Epidermal melanocyte (primary cell): ENCODE measurements at regions not wholly inside any gene's neighbourhood (a gene's known extent, or its start where the extent isn't known, plus 50 kb on each side); places are given as distances from the start of the nearest gene placed in this dataset.

Experiments
- DNase-seq: peaks from one replicate; pipeline ENCODE4 v3.0.0; 2011; ENCODE audit warnings: low spot score; ENCODE audit not compliant: insufficient read length

DNA sequence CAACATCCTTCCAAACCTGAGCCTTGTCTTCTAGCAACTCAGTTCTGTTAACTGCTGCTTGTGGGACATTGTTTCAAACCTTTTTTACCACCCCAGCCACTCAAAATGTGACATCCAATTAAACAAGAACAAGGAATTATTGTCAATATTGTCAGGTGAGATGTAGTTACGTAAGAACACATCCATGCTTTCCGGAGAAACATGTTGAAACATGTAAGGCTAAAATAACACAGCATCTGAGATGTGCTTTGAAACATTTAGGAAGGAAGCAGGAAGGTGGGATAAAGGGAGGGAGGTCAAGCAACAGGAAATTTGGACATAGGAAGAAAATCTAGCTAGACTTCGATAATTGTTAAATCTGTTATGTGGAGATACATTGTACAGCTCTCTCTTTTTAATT lies 50.9 kb upstream of the PRICKLE2 start:
- no peak for DNase-seq
